ENCODE measurements at regions not wholly inside any gene's neighbourhood (a gene's known extent, or its start where the extent isn't known, plus 50 kb on each side); places are given as distances from the start of the nearest gene placed in this dataset.

DNA sequence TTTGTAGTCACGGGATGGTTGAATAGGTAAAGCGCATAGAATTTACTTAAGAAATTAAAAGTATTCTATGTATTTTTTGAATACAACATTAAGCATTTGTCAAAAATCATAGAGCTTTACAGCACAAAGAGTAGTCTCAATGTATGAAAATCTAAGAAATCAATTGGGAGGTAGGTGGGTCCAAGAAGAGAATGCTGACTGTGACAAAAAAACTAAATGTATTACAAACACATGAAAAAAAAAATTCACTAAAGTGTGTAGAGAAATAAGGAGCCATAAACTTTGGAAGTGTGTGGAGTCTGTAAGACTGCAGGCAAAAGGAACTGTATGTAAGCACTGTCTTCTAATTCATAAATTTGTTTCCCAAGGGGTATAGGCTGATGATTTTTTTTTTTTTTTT, 558.3 kb downstream of the JRKL start:
- TF ChIP-seq, protein P1, sequence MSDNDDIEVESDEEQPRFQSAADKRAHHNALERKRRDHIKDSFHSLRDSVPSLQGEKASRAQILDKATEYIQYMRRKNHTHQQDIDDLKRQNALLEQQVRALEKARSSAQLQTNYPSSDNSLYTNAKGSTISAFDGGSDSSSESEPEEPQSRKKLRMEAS (IDR thresholded peaks at IDR 0.05) = no peak
- TF ChIP-seq EHF (CRISPR knock-in tag; IDR thresholded peaks at IDR 0.05) = no peak
- TF ChIP-seq HOXB13 (CRISPR knock-in tag; IDR thresholded peaks at IDR 0.05; ENCODE audit: low read depth) = no peak
- no peak for TF ChIP-seq POLR2A (IDR thresholded peaks at IDR 0.05; ENCODE audit: low read length)
- TF ChIP-seq, protein P2, sequence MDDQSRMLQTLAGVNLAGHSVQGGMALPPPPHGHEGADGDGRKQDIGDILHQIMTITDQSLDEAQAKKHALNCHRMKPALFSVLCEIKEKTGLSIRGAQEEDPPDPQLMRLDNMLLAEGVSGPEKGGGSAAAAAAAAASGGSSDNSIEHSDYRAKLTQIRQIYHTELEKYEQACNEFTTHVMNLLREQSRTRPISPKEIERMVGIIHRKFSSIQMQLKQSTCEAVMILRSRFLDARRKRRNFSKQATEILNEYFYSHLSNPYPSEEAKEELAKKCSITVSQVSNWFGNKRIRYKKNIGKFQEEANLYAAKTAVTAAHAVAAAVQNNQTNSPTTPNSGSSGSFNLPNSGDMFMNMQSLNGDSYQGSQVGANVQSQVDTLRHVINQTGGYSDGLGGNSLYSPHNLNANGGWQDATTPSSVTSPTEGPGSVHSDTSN (IDR thresholded peaks at IDR 0.05) = no peak
- TF ChIP-seq, protein P3, sequence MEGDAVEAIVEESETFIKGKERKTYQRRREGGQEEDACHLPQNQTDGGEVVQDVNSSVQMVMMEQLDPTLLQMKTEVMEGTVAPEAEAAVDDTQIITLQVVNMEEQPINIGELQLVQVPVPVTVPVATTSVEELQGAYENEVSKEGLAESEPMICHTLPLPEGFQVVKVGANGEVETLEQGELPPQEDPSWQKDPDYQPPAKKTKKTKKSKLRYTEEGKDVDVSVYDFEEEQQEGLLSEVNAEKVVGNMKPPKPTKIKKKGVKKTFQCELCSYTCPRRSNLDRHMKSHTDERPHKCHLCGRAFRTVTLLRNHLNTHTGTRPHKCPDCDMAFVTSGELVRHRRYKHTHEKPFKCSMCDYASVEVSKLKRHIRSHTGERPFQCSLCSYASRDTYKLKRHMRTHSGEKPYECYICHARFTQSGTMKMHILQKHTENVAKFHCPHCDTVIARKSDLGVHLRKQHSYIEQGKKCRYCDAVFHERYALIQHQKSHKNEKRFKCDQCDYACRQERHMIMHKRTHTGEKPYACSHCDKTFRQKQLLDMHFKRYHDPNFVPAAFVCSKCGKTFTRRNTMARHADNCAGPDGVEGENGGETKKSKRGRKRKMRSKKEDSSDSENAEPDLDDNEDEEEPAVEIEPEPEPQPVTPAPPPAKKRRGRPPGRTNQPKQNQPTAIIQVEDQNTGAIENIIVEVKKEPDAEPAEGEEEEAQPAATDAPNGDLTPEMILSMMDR (IDR thresholded peaks at IDR 0.05) = no peak
- TF ChIP-seq, protein P4, sequence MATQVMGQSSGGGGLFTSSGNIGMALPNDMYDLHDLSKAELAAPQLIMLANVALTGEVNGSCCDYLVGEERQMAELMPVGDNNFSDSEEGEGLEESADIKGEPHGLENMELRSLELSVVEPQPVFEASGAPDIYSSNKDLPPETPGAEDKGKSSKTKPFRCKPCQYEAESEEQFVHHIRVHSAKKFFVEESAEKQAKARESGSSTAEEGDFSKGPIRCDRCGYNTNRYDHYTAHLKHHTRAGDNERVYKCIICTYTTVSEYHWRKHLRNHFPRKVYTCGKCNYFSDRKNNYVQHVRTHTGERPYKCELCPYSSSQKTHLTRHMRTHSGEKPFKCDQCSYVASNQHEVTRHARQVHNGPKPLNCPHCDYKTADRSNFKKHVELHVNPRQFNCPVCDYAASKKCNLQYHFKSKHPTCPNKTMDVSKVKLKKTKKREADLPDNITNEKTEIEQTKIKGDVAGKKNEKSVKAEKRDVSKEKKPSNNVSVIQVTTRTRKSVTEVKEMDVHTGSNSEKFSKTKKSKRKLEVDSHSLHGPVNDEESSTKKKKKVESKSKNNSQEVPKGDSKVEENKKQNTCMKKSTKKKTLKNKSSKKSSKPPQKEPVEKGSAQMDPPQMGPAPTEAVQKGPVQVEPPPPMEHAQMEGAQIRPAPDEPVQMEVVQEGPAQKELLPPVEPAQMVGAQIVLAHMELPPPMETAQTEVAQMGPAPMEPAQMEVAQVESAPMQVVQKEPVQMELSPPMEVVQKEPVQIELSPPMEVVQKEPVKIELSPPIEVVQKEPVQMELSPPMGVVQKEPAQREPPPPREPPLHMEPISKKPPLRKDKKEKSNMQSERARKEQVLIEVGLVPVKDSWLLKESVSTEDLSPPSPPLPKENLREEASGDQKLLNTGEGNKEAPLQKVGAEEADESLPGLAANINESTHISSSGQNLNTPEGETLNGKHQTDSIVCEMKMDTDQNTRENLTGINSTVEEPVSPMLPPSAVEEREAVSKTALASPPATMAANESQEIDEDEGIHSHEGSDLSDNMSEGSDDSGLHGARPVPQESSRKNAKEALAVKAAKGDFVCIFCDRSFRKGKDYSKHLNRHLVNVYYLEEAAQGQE (IDR thresholded peaks at IDR 0.05) = no peak

Measured in A549 (cell line).